Stimulated activated CD4-positive, alpha-beta T cell treated with anti-CD3 and anti-CD28 coated beads, Interleukin-2, amount 100 ng/mL, for 48 hours (primary cell): ENCODE measurements at regions not wholly inside any gene's neighbourhood (a gene's known extent, or its start where the extent isn't known, plus 50 kb on each side); places are given as distances from the start of the nearest gene placed in this dataset.
"Not testable (repeated sequence)": the region's sequence is repeated elsewhere in the genome, so short reads cannot be mapped to it uniquely, and the experiment has no call there.

ENCODE experiments used
- DNase-seq, 2 donors: peaks; one replicate each; pipeline ENCODE4 v3.0.0-alpha.2; 2020

- DNase-seq: not testable (repeated sequence)
Observed at GRCh38 chr14:38557391-38557790, 301.5 kb upstream of the CLEC14A start.

- no peak for DNase-seq
Observed at GRCh38 chr14:38556252-38556651, 300.4 kb upstream of the CLEC14A start.

GRCh38 chr14:38554026-38554425, 298.1 kb upstream of the CLEC14A start:
- DNase-seq: no peak

GRCh38 chr14:38553586-38553985, 297.7 kb upstream of the CLEC14A start:
- DNase-seq: no peak

GRCh38 chr14:38549564-38549963, 293.7 kb upstream of the CLEC14A start:
- no peak for DNase-seq

GRCh38 chr14:38547961-38548490, 292.1 kb upstream of the CLEC14A start:
- DNase-seq: no peak

GRCh38 chr14:38546932-38547551, 291.1 kb upstream of the CLEC14A start:
- no peak for DNase-seq

- no peak for DNase-seq
Observed at GRCh38 chr14:38544776-38545175, 288.9 kb upstream of the CLEC14A start.

GRCh38 chr14:38543851-38544250, 288.0 kb upstream of the CLEC14A start:
- not testable (repeated sequence) for DNase-seq

- not testable (repeated sequence) for DNase-seq
Observed at GRCh38 chr14:38538053-38538452, 282.2 kb upstream of the CLEC14A start.

GRCh38 chr14:38536376-38537038, 280.6 kb upstream of the CLEC14A start:
- no peak for DNase-seq

- no peak for DNase-seq
Observed at GRCh38 chr14:38528582-38528981, 272.7 kb upstream of the CLEC14A start.

- no peak for DNase-seq
Observed at GRCh38 chr14:38527502-38527878, 271.6 kb upstream of the CLEC14A start.

GRCh38 chr14:38526826-38527501, 271.1 kb upstream of the CLEC14A start:
- DNase-seq: no peak

GRCh38 chr14:38524636-38525509, 269.0 kb upstream of the CLEC14A start:
- DNase-seq: no peak

- DNase-seq: no peak
Observed at GRCh38 chr14:38522724-38523123, 266.8 kb upstream of the CLEC14A start.

GRCh38 chr14:38521591-38521990, 265.7 kb upstream of the CLEC14A start:
- DNase-seq: no peak

- DNase-seq: no peak
Observed at GRCh38 chr14:38517426-38517825, 261.5 kb upstream of the CLEC14A start.

- no peak for DNase-seq
Observed at GRCh38 chr14:38512236-38512635, 256.3 kb upstream of the CLEC14A start.

- DNase-seq: no peak
Observed at GRCh38 chr14:38507299-38507698, 251.4 kb upstream of the CLEC14A start.

- no peak for DNase-seq
Observed at GRCh38 chr14:38505973-38506249, 250.0 kb upstream of the CLEC14A start.

GRCh38 chr14:38505221-38505972, 249.5 kb upstream of the CLEC14A start:
- no peak for DNase-seq

- no peak for DNase-seq
Observed at GRCh38 chr14:38504175-38504574, 248.3 kb upstream of the CLEC14A start.
